Glutamatergic neuron (in vitro differentiated cells): ENCODE measurements at regions not wholly inside any gene's neighbourhood (a gene's known extent, or its start where the extent isn't known, plus 50 kb on each side); places are given as distances from the start of the nearest gene placed in this dataset.
"Not testable (repeated sequence)": the region's sequence is repeated elsewhere in the genome, so short reads cannot be mapped to it uniquely, and the experiment has no call there.

Source experiments
- DNase-seq: peaks from one replicate; pipeline ENCODE4 v3.0.0; 2022
- H3K27ac Mint-ChIP-seq: one replicate; pipeline ENCODE4 v1.8.0; 2020; ENCODE audit warnings: mild to moderate bottlenecking, mixed read lengths, inconsistent platforms; ENCODE audit not compliant: unreplicated experiment
- H3K27me3 Mint-ChIP-seq: one replicate; pipeline ENCODE4 v1.8.0; 2020; ENCODE audit warnings: mild to moderate bottlenecking, moderate library complexity, mixed read lengths, inconsistent platforms; ENCODE audit not compliant: unreplicated experiment
- H3K36me3 Mint-ChIP-seq: one replicate; pipeline ENCODE4 v1.8.0; 2020; ENCODE audit warnings: mild to moderate bottlenecking, mixed read lengths, inconsistent platforms; ENCODE audit not compliant: unreplicated experiment
- H3K4me1 Mint-ChIP-seq: one replicate; pipeline ENCODE4 v1.8.0; 2020; ENCODE audit warnings: mild to moderate bottlenecking, low read depth, mixed read lengths, inconsistent platforms; ENCODE audit not compliant: unreplicated experiment
- H3K4me3 Mint-ChIP-seq: one replicate; pipeline ENCODE4 v1.8.0; 2020; ENCODE audit warnings: mild to moderate bottlenecking, mixed read lengths, inconsistent platforms; ENCODE audit not compliant: unreplicated experiment
- H3K9me3 Mint-ChIP-seq: one replicate; pipeline ENCODE4 v1.8.0; 2020; ENCODE audit warnings: mild to moderate bottlenecking, moderate library complexity, mixed read lengths, inconsistent platforms; ENCODE audit not compliant: unreplicated experiment
- TF ChIP-seq, protein P1 (sequence below): fragments of 200-600 bp; sonication (generic); IDR thresholded peaks from one replicate; pipeline ENCODE4 v1.5.0; 2021; ENCODE audit not compliant: partially characterized antibody, unreplicated experiment

DNA sequence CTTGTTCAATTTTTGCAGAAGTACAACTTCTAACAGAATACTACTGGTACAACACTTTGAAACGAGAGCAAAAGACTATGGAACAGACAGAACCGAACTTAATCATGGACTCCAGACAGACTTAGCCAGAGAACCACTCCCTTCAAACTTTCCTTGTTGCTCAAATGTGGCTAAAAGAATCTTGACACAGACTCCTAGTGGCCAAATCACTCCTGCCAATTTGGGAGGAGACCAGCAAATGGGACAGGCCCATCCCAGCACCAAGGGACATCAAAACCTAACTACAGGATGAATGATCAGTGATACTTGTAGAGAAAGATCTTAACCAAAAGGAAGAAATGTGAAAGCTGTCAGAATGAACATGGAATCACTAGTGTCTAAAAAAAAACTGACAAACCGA lies 154.0 kb downstream of the MATN1 start:
- no peak overlapping the region for H3K4me3 Mint-ChIP-seq
- no peaks in the 10 kb centered on the region for H3K27me3 Mint-ChIP-seq
- DNase-seq = no peak
- TF ChIP-seq, protein P1, sequence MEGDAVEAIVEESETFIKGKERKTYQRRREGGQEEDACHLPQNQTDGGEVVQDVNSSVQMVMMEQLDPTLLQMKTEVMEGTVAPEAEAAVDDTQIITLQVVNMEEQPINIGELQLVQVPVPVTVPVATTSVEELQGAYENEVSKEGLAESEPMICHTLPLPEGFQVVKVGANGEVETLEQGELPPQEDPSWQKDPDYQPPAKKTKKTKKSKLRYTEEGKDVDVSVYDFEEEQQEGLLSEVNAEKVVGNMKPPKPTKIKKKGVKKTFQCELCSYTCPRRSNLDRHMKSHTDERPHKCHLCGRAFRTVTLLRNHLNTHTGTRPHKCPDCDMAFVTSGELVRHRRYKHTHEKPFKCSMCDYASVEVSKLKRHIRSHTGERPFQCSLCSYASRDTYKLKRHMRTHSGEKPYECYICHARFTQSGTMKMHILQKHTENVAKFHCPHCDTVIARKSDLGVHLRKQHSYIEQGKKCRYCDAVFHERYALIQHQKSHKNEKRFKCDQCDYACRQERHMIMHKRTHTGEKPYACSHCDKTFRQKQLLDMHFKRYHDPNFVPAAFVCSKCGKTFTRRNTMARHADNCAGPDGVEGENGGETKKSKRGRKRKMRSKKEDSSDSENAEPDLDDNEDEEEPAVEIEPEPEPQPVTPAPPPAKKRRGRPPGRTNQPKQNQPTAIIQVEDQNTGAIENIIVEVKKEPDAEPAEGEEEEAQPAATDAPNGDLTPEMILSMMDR = no peak
- no peaks in the 10 kb centered on the region for H3K9me3 Mint-ChIP-seq
- H3K4me1 Mint-ChIP-seq = no peaks in the 10 kb centered on the region
- no peak overlapping the region for H3K27ac Mint-ChIP-seq
- no peaks in the 10 kb centered on the region for H3K36me3 Mint-ChIP-seq

DNA sequence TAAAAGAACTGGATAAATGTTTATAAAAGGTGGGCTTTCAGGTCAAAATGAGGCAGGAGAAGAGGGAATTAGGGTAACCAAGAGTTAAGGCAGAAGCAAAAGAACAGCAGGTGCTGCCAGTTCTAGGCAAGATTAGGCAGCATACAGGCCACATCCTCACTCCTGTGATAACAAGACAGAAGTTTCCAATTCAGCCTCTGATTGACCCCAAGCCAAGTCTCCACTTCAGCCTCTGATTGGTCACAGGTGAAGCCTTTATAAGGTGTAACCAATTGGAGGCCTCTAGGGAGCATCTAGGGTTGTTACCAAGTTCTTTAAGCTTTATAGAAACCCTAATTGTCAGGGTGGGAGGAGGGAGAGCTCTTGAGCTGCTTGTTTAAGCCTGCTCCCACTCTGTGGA lies 160.8 kb downstream of the MATN1 start:
- DNase-seq = no peak
- no peaks in the 10 kb centered on the region for H3K4me1 Mint-ChIP-seq
- no peaks in the 10 kb centered on the region for H3K27me3 Mint-ChIP-seq
- no peak overlapping the region for H3K4me3 Mint-ChIP-seq
- H3K36me3 Mint-ChIP-seq = peaks cover 9% of the 10 kb centered on the region
- H3K27ac Mint-ChIP-seq = no peak overlapping the region
- TF ChIP-seq, protein P1 = no peak
- H3K9me3 Mint-ChIP-seq = peaks cover 2% of the 10 kb centered on the region

DNA sequence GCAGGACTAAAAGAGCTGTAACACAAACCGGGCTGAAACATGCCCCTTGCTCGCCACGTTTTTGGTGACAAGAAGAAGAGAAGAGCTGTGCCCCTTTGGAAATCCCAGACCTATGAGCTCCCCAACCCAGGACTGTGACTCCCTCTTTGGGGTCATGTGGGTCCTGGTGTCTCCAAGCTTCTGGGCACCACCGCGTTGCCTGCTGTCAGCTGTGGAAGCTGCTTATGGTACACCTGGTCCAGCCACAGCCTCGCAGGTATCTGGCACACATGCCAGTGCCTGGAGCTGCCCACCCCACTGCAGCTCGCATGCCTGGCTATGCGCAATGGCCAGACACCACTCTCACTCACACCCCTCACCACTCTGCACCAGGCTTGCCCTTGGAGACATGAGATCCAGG lies 171.8 kb downstream of the MATN1 start:
- Mint-ChIP-seq H3K27me3 (peaks cover 3% of the 10 kb centered on the region), H3K36me3 (peaks cover 5% of the 10 kb centered on the region)

DNA sequence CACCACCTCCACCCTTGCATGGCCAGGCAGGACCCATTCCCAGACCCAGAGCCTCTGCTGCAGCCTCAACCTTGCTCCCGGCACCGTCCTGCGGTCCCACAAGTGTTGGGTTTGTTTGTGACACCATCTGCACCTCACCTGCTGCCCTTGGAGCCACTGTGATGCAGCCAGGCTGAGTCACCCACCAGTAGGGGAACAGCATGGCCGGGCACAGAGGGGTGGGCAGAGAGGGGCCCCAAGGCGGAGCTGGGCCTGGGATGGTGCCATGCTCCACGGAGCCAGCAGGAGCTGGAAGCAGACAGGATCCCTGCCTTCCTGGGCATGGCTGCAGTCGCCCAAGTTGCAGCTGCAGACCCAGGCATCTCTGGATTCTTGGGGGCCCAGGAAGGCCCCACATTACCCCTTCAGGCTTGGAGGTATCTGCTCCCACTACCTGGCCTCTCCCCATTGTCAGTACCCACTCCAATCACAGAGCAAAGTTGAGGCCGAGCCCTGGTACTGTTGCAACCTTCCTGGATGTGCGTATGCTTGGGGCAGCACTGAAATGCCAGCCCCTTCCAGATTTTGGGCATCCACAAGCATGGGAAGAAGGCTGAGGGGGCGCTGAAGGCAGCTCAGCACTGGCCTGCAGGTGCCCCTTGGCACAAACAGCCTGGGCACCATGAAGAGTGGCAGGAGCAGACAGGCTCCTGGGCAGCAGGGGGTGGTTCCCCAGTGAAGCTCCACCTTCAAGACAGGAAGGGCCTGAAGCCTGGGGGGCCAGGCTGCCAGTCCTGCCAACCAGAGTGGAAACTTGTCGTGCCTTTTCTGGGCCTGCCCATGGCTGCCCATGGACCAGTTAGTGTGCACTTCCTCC lies 172.8 kb downstream of the MATN1 start:
- Mint-ChIP-seq H3K9me3 (no peaks in the 10 kb centered on the region), H3K4me3 (no peak overlapping the region), H3K27me3 (peaks cover 3% of the 10 kb centered on the region), H3K4me1 (peaks cover 8% of the 10 kb centered on the region), H3K27ac (no peak overlapping the region), H3K36me3 (no peaks in the 10 kb centered on the region)
- TF ChIP-seq, protein P1 = no peak
- no peak for DNase-seq

More for the DNA sequence above, 171.8 kb downstream of the MATN1 start:
- Mint-ChIP-seq H3K9me3 (no peaks in the 10 kb centered on the region), H3K4me3 (no peak overlapping the region), H3K4me1 (peaks cover under 1% of the 10 kb centered on the region), H3K27ac (no peak overlapping the region)
- TF ChIP-seq, protein P1 = no peak
- no peak for DNase-seq

DNA sequence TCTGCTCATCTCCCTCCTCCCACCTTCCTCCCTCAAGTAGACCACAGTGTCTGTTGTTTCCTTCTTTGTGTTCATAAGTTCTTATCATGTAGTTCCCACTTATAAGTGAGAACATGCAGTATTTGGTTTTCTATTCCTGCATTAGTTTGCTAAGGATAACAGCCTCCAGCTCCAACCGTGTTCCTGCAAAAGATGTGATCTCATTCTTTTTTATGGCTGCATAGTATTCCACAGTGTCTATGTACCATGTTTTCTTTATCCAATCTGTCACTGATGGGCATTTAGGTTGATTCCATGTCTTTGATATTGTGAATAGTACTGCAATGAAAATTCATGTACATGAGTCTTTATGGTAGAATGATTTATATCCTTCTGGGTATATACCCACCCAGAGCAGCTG lies 173.5 kb downstream of the MATN1 start:
- not testable (repeated sequence) for DNase-seq, H3K9me3 Mint-ChIP-seq, H3K27ac Mint-ChIP-seq, H3K36me3 Mint-ChIP-seq, H3K27me3 Mint-ChIP-seq, H3K4me3 Mint-ChIP-seq
- peaks cover 14% of the 10 kb centered on the region for H3K4me1 Mint-ChIP-seq
